ENCODE measurements at regions not wholly inside any gene's neighbourhood (a gene's known extent, or its start where the extent isn't known, plus 50 kb on each side); places are given as distances from the start of the nearest gene placed in this dataset.

- Histone ChIP-seq H3K4me3 (no peak overlapping the region), H3K4me1 (replicated peaks in 1 of 2) (no peaks in the 10 kb centered on the region), H3K27ac (no peak overlapping the region)
- 20 to 69% (median 37%) methylated on average over 3 to 6 of the region's 24 CpGs; no CpG with 5 or more reads in 5 of the 10 experiments for WGBS, 10 experiments
- ATAC-seq (replicated peaks in 6 of 8) = peak in 6 of 8 experiments; percentile 28 to 99 (median 99)
- in situ Hi-C loops (cut with MboI; ENCODE audit: low pct_unique_long_range_greater_than_20kb in 2 of 9, low sequenced_read_pairs in 9 of 9, unreplicated experiment in 9 of 9) = no loop called here
These were observed 73.2 kb upstream of the SHH start for GRCh38 chr7:155885167-155886155.

GRCh38 chr7:155884225-155885166 lies 72.2 kb upstream of the SHH start:
- in situ Hi-C loops (cut with MboI; ENCODE audit: low pct_unique_long_range_greater_than_20kb in 2 of 9, low sequenced_read_pairs in 9 of 9, unreplicated experiment in 9 of 9) = no loop called here
- WGBS, 10 experiments = 7 to 87% (median 67%) methylated on average over 1 to 10 of the region's 24 CpGs; no CpG with 5 or more reads in 4 of the 10 experiments
- H3K27ac ChIP-seq = no peak overlapping the region
- no peak for ATAC-seq (replicated peaks in 6 of 8)
- H3K4me1 ChIP-seq (replicated peaks in 1 of 2) = no peaks in the 10 kb centered on the region
- no peak overlapping the region for H3K4me3 ChIP-seq

GRCh38 chr7:155883491-155884224 lies 71.4 kb upstream of the SHH start:
- Histone ChIP-seq H3K4me1 (replicated peaks in 1 of 2) (no peaks in the 10 kb centered on the region), H3K4me3 (no peak overlapping the region), H3K27ac (no peak overlapping the region)
- in situ Hi-C loops (cut with MboI; ENCODE audit: low pct_unique_long_range_greater_than_20kb in 2 of 9, low sequenced_read_pairs in 9 of 9, unreplicated experiment in 9 of 9) = no loop called here
- ATAC-seq (replicated peaks in 6 of 8) = no peak
- 20 to 95% (median 90%) methylated on average over 1 to 5 of the region's 16 CpGs; no CpG with 5 or more reads in 6 of the 10 experiments for WGBS, 10 experiments

- no peaks in the 10 kb centered on the region for H3K4me1 ChIP-seq (replicated peaks in 1 of 2)
- 0 to 85% (median 44%) methylated on average over 1 to 5 of the region's 5 CpGs; no CpG with 5 or more reads in 5 of the 10 experiments for WGBS, 10 experiments
- no peak overlapping the region for H3K27ac ChIP-seq
- in situ Hi-C loops (cut with MboI; ENCODE audit: low pct_unique_long_range_greater_than_20kb in 2 of 9, low sequenced_read_pairs in 9 of 9, unreplicated experiment in 9 of 9) = no loop called here
- ATAC-seq (replicated peaks in 6 of 8) = no peak
- no peak overlapping the region for H3K4me3 ChIP-seq
These were observed 70.3 kb upstream of the SHH start for GRCh38 chr7:155882596-155882995.

GRCh38 chr7:155881471-155882350 lies 69.4 kb upstream of the SHH start:
- in situ Hi-C loops (cut with MboI; ENCODE audit: low pct_unique_long_range_greater_than_20kb in 2 of 9, low sequenced_read_pairs in 9 of 9, unreplicated experiment in 9 of 9) = no loop called here
- 15 to 88% (median 68%) methylated on average over 2 to 18 of the region's 34 CpGs; no CpG with 5 or more reads in 2 of the 10 experiments for WGBS, 10 experiments
- H3K27ac ChIP-seq = no peak overlapping the region
- H3K4me1 ChIP-seq (replicated peaks in 1 of 2) = no peaks in the 10 kb centered on the region
- H3K4me3 ChIP-seq = no peak overlapping the region
- ATAC-seq (replicated peaks in 6 of 8) = no peak

GRCh38 chr7:155880721-155881120 lies 68.5 kb upstream of the SHH start:
- no peak overlapping the region for H3K27ac ChIP-seq
- no peak for ATAC-seq (replicated peaks in 6 of 8)
- no peak overlapping the region for H3K4me3 ChIP-seq
- WGBS, 10 experiments = 28 to 100% (median 67%) methylated on average over 1 to 6 of the region's 7 CpGs; no CpG with 5 or more reads in 1 of the 10 experiments
- in situ Hi-C loops (cut with MboI; ENCODE audit: low pct_unique_long_range_greater_than_20kb in 2 of 9, low sequenced_read_pairs in 9 of 9, unreplicated experiment in 9 of 9) = no loop called here
- H3K4me1 ChIP-seq (replicated peaks in 1 of 2) = no peaks in the 10 kb centered on the region

GRCh38 chr7:155879592-155879991 lies 67.3 kb upstream of the SHH start:
- in situ Hi-C loops (cut with MboI; ENCODE audit: low pct_unique_long_range_greater_than_20kb in 2 of 9, low sequenced_read_pairs in 9 of 9, unreplicated experiment in 9 of 9) = no loop called here

GRCh38 chr7:155878674-155879073 lies 66.4 kb upstream of the SHH start:
- WGBS, 10 experiments = 0 to 100% (median 60%) methylated on average over 1 to 7 of the region's 8 CpGs; no CpG with 5 or more reads in 2 of the 10 experiments
- H3K4me1 ChIP-seq (replicated peaks in 1 of 2) = no peaks in the 10 kb centered on the region
- H3K27ac ChIP-seq = no peak overlapping the region
- in situ Hi-C loops (cut with MboI; ENCODE audit: low pct_unique_long_range_greater_than_20kb in 2 of 9, low sequenced_read_pairs in 9 of 9, unreplicated experiment in 9 of 9) = no loop called here
- no peak overlapping the region for H3K4me3 ChIP-seq
- ATAC-seq (replicated peaks in 6 of 8) = no peak

More at GRCh38 chr7:155879592-155879991, 67.3 kb upstream of the SHH start:
- Histone ChIP-seq H3K4me1 (replicated peaks in 1 of 2) (no peaks in the 10 kb centered on the region), H3K4me3 (no peak overlapping the region), H3K27ac (no peak overlapping the region)
- WGBS, 10 experiments = 55 to 80% (median 64%) methylated on average over 2 to 5 of the region's 5 CpGs; no CpG with 5 or more reads in 5 of the 10 experiments
- no peak for ATAC-seq (replicated peaks in 6 of 8)

GRCh38 chr7:155878250-155878649 lies 66.0 kb upstream of the SHH start:
- no peaks in the 10 kb centered on the region for H3K4me1 ChIP-seq (replicated peaks in 1 of 2)
- ATAC-seq (replicated peaks in 6 of 8) = no peak
- in situ Hi-C loops (cut with MboI; ENCODE audit: low pct_unique_long_range_greater_than_20kb in 2 of 9, low sequenced_read_pairs in 9 of 9, unreplicated experiment in 9 of 9) = no loop called here
- no peak overlapping the region for H3K4me3 ChIP-seq
- 0 to 83% (median 20%) methylated on average over 1 to 6 of the region's 11 CpGs; no CpG with 5 or more reads in 6 of the 10 experiments for WGBS, 10 experiments
- H3K27ac ChIP-seq = no peak overlapping the region

GRCh38 chr7:155877167-155877566 lies 64.9 kb upstream of the SHH start:
- H3K4me1 ChIP-seq (replicated peaks in 1 of 2) = no peaks in the 10 kb centered on the region
- no peak overlapping the region for H3K27ac ChIP-seq
- 0 to 94% (median 51%) methylated on average over 1 to 2 of the region's 2 CpGs for WGBS, 10 experiments
- no peak for ATAC-seq (replicated peaks in 6 of 8)
- in situ Hi-C loops (cut with MboI; ENCODE audit: low pct_unique_long_range_greater_than_20kb in 2 of 9, low sequenced_read_pairs in 9 of 9, unreplicated experiment in 9 of 9) = no loop called here
- H3K4me3 ChIP-seq = no peak overlapping the region

GRCh38 chr7:155874411-155874810 lies 62.1 kb upstream of the SHH start:
- Histone ChIP-seq H3K4me1 (replicated peaks in 1 of 2) (no peaks in the 10 kb centered on the region), H3K4me3 (no peak overlapping the region), H3K27ac (no peak overlapping the region)
- no peak for ATAC-seq (replicated peaks in 6 of 8)
- in situ Hi-C loops (cut with MboI; ENCODE audit: low pct_unique_long_range_greater_than_20kb in 2 of 9, low sequenced_read_pairs in 9 of 9, unreplicated experiment in 9 of 9) = no loop called here
- 11 to 100% (median 88%) methylated on average over 1 to 3 of the region's 3 CpGs; no CpG with 5 or more reads in 3 of the 10 experiments for WGBS, 10 experiments

- H3K4me3 ChIP-seq = no peak overlapping the region
- H3K4me1 ChIP-seq (replicated peaks in 1 of 2) = no peaks in the 10 kb centered on the region
- in situ Hi-C loops (cut with MboI; ENCODE audit: low pct_unique_long_range_greater_than_20kb in 2 of 9, low sequenced_read_pairs in 9 of 9, unreplicated experiment in 9 of 9) = no loop called here
- no peak overlapping the region for H3K27ac ChIP-seq
- 0 to 71% (median 50%) methylated on average over 2 to 6 of the region's 6 CpGs; no CpG with 5 or more reads in 4 of the 10 experiments for WGBS, 10 experiments
- no peak for ATAC-seq (replicated peaks in 6 of 8)
These were observed 61.7 kb upstream of the SHH start for GRCh38 chr7:155874010-155874409.
